PC-9 (cell line): ENCODE measurements at regions not wholly inside any gene's neighbourhood (a gene's known extent, or its start where the extent isn't known, plus 50 kb on each side); places are given as distances from the start of the nearest gene placed in this dataset.

Source experiments
- EZH2 ChIP-seq: fragments of 200-600 bp; sonication (generic); IDR thresholded peaks from 2 replicates; pipeline ENCODE4 v1.8.0; 2017; ENCODE audit warnings: antibody characterized with exemption, low read depth
- TF ChIP-seq, protein P1 (sequence below): fragments of 200-600 bp; sonication (generic); conservative IDR thresholded peaks from 2 replicates; pipeline ENCODE4 v1.6.1; 2017; ENCODE audit warnings: mixed run types, antibody characterized with exemption, mild to moderate bottlenecking, moderate library complexity

- TF ChIP-seq, protein P1, sequence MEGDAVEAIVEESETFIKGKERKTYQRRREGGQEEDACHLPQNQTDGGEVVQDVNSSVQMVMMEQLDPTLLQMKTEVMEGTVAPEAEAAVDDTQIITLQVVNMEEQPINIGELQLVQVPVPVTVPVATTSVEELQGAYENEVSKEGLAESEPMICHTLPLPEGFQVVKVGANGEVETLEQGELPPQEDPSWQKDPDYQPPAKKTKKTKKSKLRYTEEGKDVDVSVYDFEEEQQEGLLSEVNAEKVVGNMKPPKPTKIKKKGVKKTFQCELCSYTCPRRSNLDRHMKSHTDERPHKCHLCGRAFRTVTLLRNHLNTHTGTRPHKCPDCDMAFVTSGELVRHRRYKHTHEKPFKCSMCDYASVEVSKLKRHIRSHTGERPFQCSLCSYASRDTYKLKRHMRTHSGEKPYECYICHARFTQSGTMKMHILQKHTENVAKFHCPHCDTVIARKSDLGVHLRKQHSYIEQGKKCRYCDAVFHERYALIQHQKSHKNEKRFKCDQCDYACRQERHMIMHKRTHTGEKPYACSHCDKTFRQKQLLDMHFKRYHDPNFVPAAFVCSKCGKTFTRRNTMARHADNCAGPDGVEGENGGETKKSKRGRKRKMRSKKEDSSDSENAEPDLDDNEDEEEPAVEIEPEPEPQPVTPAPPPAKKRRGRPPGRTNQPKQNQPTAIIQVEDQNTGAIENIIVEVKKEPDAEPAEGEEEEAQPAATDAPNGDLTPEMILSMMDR: no peak
- TF ChIP-seq EZH2: no peak
These were observed 118.1 kb upstream of the ARHGAP20 start for GRCh38 chr11:110830344-110830743.
